Trophoblast cell (in vitro differentiated cells and primary cell): ENCODE measurements at regions not wholly inside any gene's neighbourhood (a gene's known extent, or its start where the extent isn't known, plus 50 kb on each side); places are given as distances from the start of the nearest gene placed in this dataset.

Experiments used
- DNase-seq, 2 donors: peaks; one replicate each; pipeline ENCODE4 v3.0.0-alpha.2; 2016
- H2AFZ ChIP-seq: 2 replicates; pipeline ENCODE4 v1.6.1; 2013; ENCODE audit warnings: low read length, moderate library complexity, mild to moderate bottlenecking; ENCODE audit not compliant: insufficient read depth, poor library complexity
- H2AK5ac ChIP-seq: 2 replicates; pipeline ENCODE4 v1.6.1; 2013; ENCODE audit warnings: mild to moderate bottlenecking, low read length
- H2BK120ac ChIP-seq: 2 replicates; pipeline ENCODE4 v1.6.1; 2013; ENCODE audit warnings: low read length, mild to moderate bottlenecking, moderate library complexity; ENCODE audit not compliant: insufficient read depth, poor library complexity
- H2BK12ac ChIP-seq: 2 replicates; pipeline ENCODE4 v1.6.1; 2013; ENCODE audit warnings: mild to moderate bottlenecking, low read length, moderate library complexity
- H2BK5ac ChIP-seq: 2 replicates; pipeline ENCODE4 v1.6.1; 2013; ENCODE audit warnings: low read length, low read depth, moderate library complexity, mild to moderate bottlenecking; ENCODE audit not compliant: poor library complexity
- H3K14ac ChIP-seq: 2 replicates; pipeline ENCODE4 v1.6.1; 2013; ENCODE audit warnings: mild to moderate bottlenecking, low read length
- H3K18ac ChIP-seq: 2 replicates; pipeline ENCODE4 v1.6.1; 2013; ENCODE audit warnings: mild to moderate bottlenecking, low read length
- H3K23ac ChIP-seq: 2 replicates; pipeline ENCODE4 v1.6.1; 2013; ENCODE audit warnings: low read length
- H3K27ac ChIP-seq: 2 replicates; pipeline ENCODE4 v1.5.1; 2013; ENCODE audit warnings: low read depth, mild to moderate bottlenecking, inconsistent platforms, low read length, moderate library complexity
- H3K27me3 ChIP-seq: 2 replicates; pipeline ENCODE4 v1.6.1; 2013; ENCODE audit warnings: inconsistent platforms, mild to moderate bottlenecking, low read length, moderate library complexity; ENCODE audit not compliant: insufficient read depth
- H3K36me3 ChIP-seq, 2 experiments: 1 replicate in 1 of 2; 2 replicates in 1 of 2; pipeline ENCODE4 v1.6.1; 2013; ENCODE audit warnings: low read length in 2 of 2, mild to moderate bottlenecking in 2 of 2, moderate library complexity in 1 of 2; ENCODE audit not compliant: insufficient read depth in 2 of 2, control insufficient read depth in 1 of 2
- H3K4ac ChIP-seq: 2 replicates; pipeline ENCODE4 v1.6.1; 2013; ENCODE audit warnings: low read depth, mild to moderate bottlenecking, low read length, moderate library complexity
- H3K4me1 ChIP-seq, 2 experiments: 1 replicate in 1 of 2; 2 replicates in 1 of 2; pipeline ENCODE4 v1.6.1; 2013; ENCODE audit warnings: low read length in 2 of 2, mild to moderate bottlenecking in 2 of 2, moderate library complexity in 1 of 2; ENCODE audit not compliant: insufficient read depth in 2 of 2, control insufficient read depth in 1 of 2
- H3K4me2 ChIP-seq: 2 replicates; pipeline ENCODE4 v1.6.1; 2013; ENCODE audit warnings: inconsistent platforms, mild to moderate bottlenecking, low read length, moderate library complexity
- H3K4me3 ChIP-seq: 2 replicates; pipeline ENCODE4 v1.5.1; 2013; ENCODE audit warnings: mild to moderate bottlenecking, low read depth, low read length, inconsistent platforms
- H3K79me1 ChIP-seq: one replicate; pipeline ENCODE4 v1.6.1; 2013; ENCODE audit warnings: low read length
- H3K79me2 ChIP-seq: 2 replicates; pipeline ENCODE4 v1.6.1; 2013; ENCODE audit warnings: low read length, mild to moderate bottlenecking; ENCODE audit not compliant: control insufficient read depth, insufficient read depth, poor library complexity
- H3K9ac ChIP-seq: 2 replicates; pipeline ENCODE4 v1.6.1; 2013; ENCODE audit warnings: mild to moderate bottlenecking, low read length
- H3K9me3 ChIP-seq: 2 replicates; pipeline ENCODE4 v1.6.1; 2013; ENCODE audit warnings: low read depth, mild to moderate bottlenecking, control low read depth, inconsistent platforms, low read length; ENCODE audit not compliant: insufficient read depth
- H4K12ac ChIP-seq: 2 replicates; pipeline ENCODE4 v1.6.1; 2013; ENCODE audit warnings: low read depth, mild to moderate bottlenecking, low read length, moderate library complexity
- H4K8ac ChIP-seq: 2 replicates; pipeline ENCODE4 v1.6.1; 2013; ENCODE audit warnings: low read depth, mild to moderate bottlenecking, low read length, moderate library complexity
- H4K91ac ChIP-seq: one replicate; pipeline ENCODE4 v1.6.1; 2013; ENCODE audit warnings: low read depth, mild to moderate bottlenecking, low read length, moderate library complexity
- WGBS: extraction: QIAGEN DNeasy Blood & Tissue Kit; methylation state at CpG from one replicate; pipeline ENCODE4 v1.1.7; 2013; ENCODE audit warnings: missing lambda C conversion rate; ENCODE audit not compliant: insufficient read length, insufficient coverage; ENCODE audit errors: extremely low coverage; 5-methylcytosine and 5-hydroxymethylcytosine counted together

DNA sequence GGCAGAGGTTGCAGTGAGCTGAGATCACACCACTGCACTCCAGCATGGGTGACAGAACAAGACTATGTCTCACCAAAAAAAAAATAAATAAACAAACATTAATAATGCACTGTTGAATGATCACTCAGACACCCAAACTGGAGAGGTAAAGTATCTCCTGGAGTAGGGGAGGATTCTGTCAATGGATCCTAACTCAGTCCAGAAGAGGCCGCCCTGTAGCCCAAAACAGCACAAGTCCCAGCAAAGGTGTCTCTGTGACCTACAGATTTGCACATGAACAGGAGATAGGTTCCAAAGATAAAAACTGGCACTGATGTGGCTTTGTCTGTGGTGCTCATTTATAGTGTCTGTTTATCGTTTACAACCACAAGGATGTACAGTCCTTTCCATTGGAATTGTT is 352.9 kb upstream of the USP9Y start:
- Histone ChIP-seq H3K27me3 (no peaks in the 10 kb centered on the region), H3K79me1 (no peaks in the 10 kb centered on the region), H3K9ac (no peak overlapping the region), H3K4ac (no peak overlapping the region), H2BK5ac (no peak overlapping the region), H3K4me1 (no peaks in the 10 kb centered on the region), H3K14ac (no peak overlapping the region), H3K18ac (no peak overlapping the region), H3K4me2 (no peak overlapping the region), H2AK5ac (no peak overlapping the region), H3K4me3 (no peak overlapping the region), H4K12ac (no peak overlapping the region), H3K79me2 (no peaks in the 10 kb centered on the region), H4K91ac (no peak overlapping the region), H2BK12ac (no peak overlapping the region), H3K36me3 (no peaks in the 10 kb centered on the region), H2BK120ac (no peak overlapping the region), H3K27ac (no peak overlapping the region), H3K9me3 (peaks cover 3% of the 10 kb centered on the region), H3K23ac (no peak overlapping the region), H4K8ac (no peak overlapping the region), H2AFZ (no peak overlapping the region)
- WGBS: no CpG with 5 or more reads among the region's 2 CpGs
- DNase-seq: no peak

- Histone ChIP-seq H3K9ac (no peak overlapping the region), H3K9me3 (peaks cover 6% of the 10 kb centered on the region), H3K18ac (no peak overlapping the region), H3K4me1 (no peaks in the 10 kb centered on the region), H2BK5ac (no peak overlapping the region), H3K14ac (no peak overlapping the region), H4K8ac (no peak overlapping the region), H3K79me2 (no peaks in the 10 kb centered on the region), H3K36me3 (no peaks in the 10 kb centered on the region), H2BK12ac (no peak overlapping the region), H2AFZ (no peak overlapping the region), H3K23ac (no peak overlapping the region), H3K4ac (no peak overlapping the region), H3K27me3 (no peaks in the 10 kb centered on the region), H2AK5ac (no peak overlapping the region), H3K27ac (no peak overlapping the region), H3K4me3 (no peak overlapping the region), H4K91ac (no peak overlapping the region), H2BK120ac (no peak overlapping the region), H4K12ac (no peak overlapping the region), H3K79me1 (no peaks in the 10 kb centered on the region), H3K4me2 (no peak overlapping the region)
- DNase-seq: no peak
- no CpG with 5 or more reads among the region's 3 CpGs for WGBS
Observed at GRCh38 chrY:12357204-12357603, 343.8 kb upstream of the USP9Y start.

DNA sequence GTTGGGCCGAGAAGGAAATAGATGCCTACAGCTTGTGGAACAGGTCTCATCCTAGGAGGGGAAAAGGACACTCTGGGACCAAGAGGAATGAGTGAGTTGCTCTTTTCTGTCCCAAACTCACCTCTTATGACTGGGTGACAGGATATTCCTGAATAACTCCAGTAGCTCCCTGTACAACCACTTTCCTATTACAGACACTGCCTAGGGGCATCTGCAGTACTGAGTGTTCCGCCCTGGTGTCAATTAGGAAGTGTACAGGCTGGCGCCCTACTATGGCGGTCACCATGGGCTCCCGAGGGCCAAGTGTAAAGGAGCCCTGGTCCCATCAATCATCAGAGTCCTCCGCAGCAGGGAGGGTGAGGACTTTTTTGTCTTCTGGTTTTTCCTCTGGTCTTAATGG is 343.4 kb upstream of the USP9Y start:
- WGBS: no CpG with 5 or more reads among the region's 6 CpGs
- no peak overlapping the region for H4K91ac ChIP-seq
- no peak overlapping the region for H2BK12ac ChIP-seq
- H2AK5ac ChIP-seq: no peak overlapping the region
- no peak overlapping the region for H2BK5ac ChIP-seq
- no peaks in the 10 kb centered on the region for H3K36me3 ChIP-seq
- H2BK120ac ChIP-seq: no peak overlapping the region
- no peaks in the 10 kb centered on the region for H3K79me2 ChIP-seq
- H3K9me3 ChIP-seq: peaks cover 6% of the 10 kb centered on the region
- no peaks in the 10 kb centered on the region for H3K79me1 ChIP-seq
- H3K9ac ChIP-seq: no peak overlapping the region
- H3K27ac ChIP-seq: no peak overlapping the region
- H3K18ac ChIP-seq: no peak overlapping the region
- no peak overlapping the region for H3K4ac ChIP-seq
- no peak overlapping the region for H3K14ac ChIP-seq
- H4K12ac ChIP-seq: no peak overlapping the region
- no peaks in the 10 kb centered on the region for H3K27me3 ChIP-seq
- no peaks in the 10 kb centered on the region for H3K4me1 ChIP-seq
- DNase-seq: peak in 1 of 2 donors; percentile 65
- H3K4me3 ChIP-seq: no peak overlapping the region
- H3K23ac ChIP-seq: no peak overlapping the region
- no peak overlapping the region for H3K4me2 ChIP-seq
- no peak overlapping the region for H2AFZ ChIP-seq
- H4K8ac ChIP-seq: no peak overlapping the region

DNA sequence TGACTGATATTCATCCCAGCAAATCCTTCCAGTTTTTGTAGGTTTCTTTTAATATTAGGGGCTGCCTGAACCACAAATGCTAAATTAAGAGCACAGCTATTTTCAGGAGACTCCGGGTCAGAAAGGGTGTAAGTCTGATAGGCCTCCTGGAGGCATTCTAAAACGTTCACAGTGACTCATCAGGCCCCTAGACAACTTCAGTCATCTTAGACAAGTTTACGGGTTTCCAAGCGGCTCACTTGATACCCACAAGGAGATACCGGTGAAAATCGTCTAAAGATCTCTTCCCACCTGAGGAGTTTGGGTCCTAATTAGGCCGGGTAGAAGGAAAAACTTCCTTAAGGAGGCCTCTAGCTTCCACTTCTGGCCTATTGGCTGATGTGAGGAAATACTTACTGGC is 342.7 kb upstream of the USP9Y start:
- Histone ChIP-seq H3K9ac (no peak overlapping the region), H3K4ac (no peak overlapping the region), H3K36me3 (no peaks in the 10 kb centered on the region), H4K91ac (no peak overlapping the region), H3K18ac (no peak overlapping the region), H3K9me3 (peaks cover 6% of the 10 kb centered on the region), H3K27ac (no peak overlapping the region), H2BK120ac (no peak overlapping the region), H3K4me1 (no peaks in the 10 kb centered on the region), H4K12ac (no peak overlapping the region), H2AK5ac (no peak overlapping the region), H2AFZ (no peak overlapping the region), H3K27me3 (no peaks in the 10 kb centered on the region), H2BK5ac (no peak overlapping the region), H3K14ac (no peak overlapping the region), H3K4me3 (no peak overlapping the region), H3K4me2 (no peak overlapping the region), H4K8ac (no peak overlapping the region), H2BK12ac (no peak overlapping the region), H3K79me2 (no peaks in the 10 kb centered on the region), H3K23ac (no peak overlapping the region), H3K79me1 (no peaks in the 10 kb centered on the region)
- WGBS: no CpG with 5 or more reads among the region's 7 CpGs
- peak in 1 of 2 donors; percentile 75 for DNase-seq
